Prostate gland (tissue), 2 donors: ENCODE measurements at regions not wholly inside any gene's neighbourhood (a gene's known extent, or its start where the extent isn't known, plus 50 kb on each side); places are given as distances from the start of the nearest gene placed in this dataset.
"Not testable (repeated sequence)": the region's sequence is repeated elsewhere in the genome, so short reads cannot be mapped to it uniquely, and the experiment has no call there.

Experiments used
- DNase-seq: peaks from one replicate; pipeline ENCODE4 v3.0.0-alpha.2; 2019; ENCODE audit warnings: low spot score
- H3K27ac ChIP-seq, 2 donors: fragments of 200-600 bp; sonication (generic); 2 replicates each; pipeline ENCODE4 v1.5.1; 2017 to 2019
- H3K27me3 ChIP-seq: fragments of 200-600 bp; sonication (generic); replicated peaks from 2 replicates; pipeline ENCODE4 v1.5.1; 2019; ENCODE audit not compliant: insufficient read depth
- H3K36me3 ChIP-seq, 2 donors: fragments of 200-600 bp; sonication (generic); 1 replicate in 1 of 2; 2 replicates in 1 of 2; pipeline versions ENCODE4 v1.5.1 to v1.8.1; 2017 to 2019
- H3K4me1 ChIP-seq: fragments of 200-600 bp; sonication (generic); replicated peaks from 2 replicates; pipeline ENCODE4 v1.5.1; 2019
- H3K4me3 ChIP-seq, 2 donors: fragments of 200-600 bp; sonication (generic); 2 replicates each; pipeline ENCODE4 v1.5.1; 2017 to 2019
- H3K9me3 ChIP-seq: fragments of 200-600 bp; sonication (generic); 2 replicates; pipeline ENCODE4 v1.5.1; 2017
- CTCF ChIP-seq, 4 experiments: fragments of 200-600 bp in 2 of 4; fragments of 450-650 bp in 2 of 4; sonication (generic) in 2 of 4; IDR thresholded peaks; 1 replicate in 3 of 4; 2 replicates in 1 of 4; pipeline ENCODE4 v1.5.1; 2016 to 2019; ENCODE audit warnings: antibody characterized with exemption in 4 of 4, mild to moderate bottlenecking in 2 of 4, moderate library complexity in 2 of 4
- POLR2A ChIP-seq: fragments of 450-650 bp; IDR thresholded peaks from one replicate; pipeline ENCODE4 v1.6.1; 2016; ENCODE audit warnings: antibody characterized with exemption, mild to moderate bottlenecking
- POLR2AphosphoS5 ChIP-seq: sonication (generic); formaldehyde crosslinking; IDR thresholded peaks from one replicate; pipeline ENCODE4 v1.6.1; 2017; ENCODE audit warnings: antibody characterized with exemption
- WGBS: methylation state at CpG from one replicate; pipeline ENCODE4 v1.1.5; 2018; 5-methylcytosine and 5-hydroxymethylcytosine counted together
- intact Hi-C: fragments of 100-400 bp; cut with DNase I; formaldehyde crosslinking; loops from one replicate; pipeline ENCODE4 v1.14.2; 2022

- Histone ChIP-seq H3K9me3 (no peaks in the 10 kb centered on the region), H3K27ac (no peak overlapping the region), H3K4me3 (no peak overlapping the region), H3K27me3 (no peaks in the 10 kb centered on the region), H3K4me1 (no peaks in the 10 kb centered on the region), H3K36me3 (no peaks in the 10 kb centered on the region)
- TF ChIP-seq CTCF (IDR thresholded peaks at IDR 0.05): no peak
- TF ChIP-seq POLR2A: no peak
- TF ChIP-seq POLR2AphosphoS5: no peak
- DNase-seq: no peak
- 79% methylated on average over 1 of the region's 1 CpG for WGBS
- intact Hi-C loops: no loop called here
Observed at GRCh38 chr10:52368725-52369124, 54.6 kb downstream of the DKK1 start.

- H3K36me3 ChIP-seq, H3K9me3 ChIP-seq, H3K4me3 ChIP-seq, intact Hi-C loops, DNase-seq, H3K4me1 ChIP-seq, H3K27me3 ChIP-seq, H3K27ac ChIP-seq: not testable (repeated sequence)
- WGBS: 58% methylated on average over 2 of the region's 2 CpGs
Observed at GRCh38 chr10:52374207-52374606, 60.1 kb downstream of the DKK1 start.

- WGBS: 45% methylated on average over 2 of the region's 2 CpGs
- no peaks in the 10 kb centered on the region for H3K27me3 ChIP-seq
- no peaks in the 10 kb centered on the region for H3K4me1 ChIP-seq
- H3K4me3 ChIP-seq: no peak overlapping the region
- DNase-seq: no peak
- H3K36me3 ChIP-seq: no peaks in the 10 kb centered on the region
- H3K9me3 ChIP-seq: no peaks in the 10 kb centered on the region
- no peak overlapping the region for H3K27ac ChIP-seq
- intact Hi-C loops: no loop called here
- no peak for TF ChIP-seq CTCF (IDR thresholded peaks at IDR 0.05)
- TF ChIP-seq POLR2AphosphoS5: no peak
- no peak for TF ChIP-seq POLR2A
Observed at GRCh38 chr10:52376694-52377354, 62.7 kb downstream of the DKK1 start.

- Histone ChIP-seq H3K4me1 (no peaks in the 10 kb centered on the region), H3K36me3 (no peaks in the 10 kb centered on the region), H3K4me3 (no peak overlapping the region), H3K27ac (no peak overlapping the region), H3K27me3 (no peaks in the 10 kb centered on the region), H3K9me3 (no peaks in the 10 kb centered on the region)
- 59% methylated on average over 3 of the region's 3 CpGs for WGBS
- no peak for DNase-seq
- intact Hi-C loops: no loop called here
- TF ChIP-seq POLR2A (no peak), POLR2AphosphoS5 (no peak), CTCF (IDR thresholded peaks at IDR 0.05) (no peak)
Observed at GRCh38 chr10:52378124-52378523, 64.0 kb downstream of the DKK1 start.

GRCh38 chr10:52379287-52379686, 65.2 kb downstream of the DKK1 start:
- intact Hi-C loops: no loop called here

More at GRCh38 chr10:52379287-52379686, 65.2 kb downstream of the DKK1 start:
- H3K27ac ChIP-seq: no peak overlapping the region
- TF ChIP-seq POLR2AphosphoS5 (no peak), CTCF (IDR thresholded peaks at IDR 0.05) (no peak), POLR2A (no peak)
- DNase-seq: no peak
- no peaks in the 10 kb centered on the region for H3K4me1 ChIP-seq
- 45% methylated on average over 3 of the region's 3 CpGs for WGBS
- no peaks in the 10 kb centered on the region for H3K27me3 ChIP-seq
- H3K36me3 ChIP-seq: no peaks in the 10 kb centered on the region
- no peak overlapping the region for H3K4me3 ChIP-seq
- no peaks in the 10 kb centered on the region for H3K9me3 ChIP-seq
